ENCODE measurements at regions not wholly inside any gene's neighbourhood (a gene's known extent, or its start where the extent isn't known, plus 50 kb on each side); places are given as distances from the start of the nearest gene placed in this dataset.

- TF ChIP-seq POLR2AphosphoS5 (IDR thresholded peaks at IDR 0.05; ENCODE audit: low read depth) (no peak), CTCF (conservative IDR thresholded peaks at IDR 0.05; ENCODE audit: low read depth in 2 of 2) (no peak), EZH2 (IDR thresholded peaks at IDR 0.05; ENCODE audit: low read depth, unreplicated experiment) (no peak), CREB1 (CRISPR knock-in tag; IDR thresholded peaks at IDR 0.05; ENCODE audit: low read depth) (no peak), ZNF462 (CRISPR knock-in tag; IDR thresholded peaks at IDR 0.05) (no peak)
- TF ChIP-seq, protein P1, sequence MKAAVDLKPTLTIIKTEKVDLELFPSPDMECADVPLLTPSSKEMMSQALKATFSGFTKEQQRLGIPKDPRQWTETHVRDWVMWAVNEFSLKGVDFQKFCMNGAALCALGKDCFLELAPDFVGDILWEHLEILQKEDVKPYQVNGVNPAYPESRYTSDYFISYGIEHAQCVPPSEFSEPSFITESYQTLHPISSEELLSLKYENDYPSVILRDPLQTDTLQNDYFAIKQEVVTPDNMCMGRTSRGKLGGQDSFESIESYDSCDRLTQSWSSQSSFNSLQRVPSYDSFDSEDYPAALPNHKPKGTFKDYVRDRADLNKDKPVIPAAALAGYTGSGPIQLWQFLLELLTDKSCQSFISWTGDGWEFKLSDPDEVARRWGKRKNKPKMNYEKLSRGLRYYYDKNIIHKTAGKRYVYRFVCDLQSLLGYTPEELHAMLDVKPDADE (IDR thresholded peaks at IDR 0.05), result no peak
Observed at GRCh38 chr15:96181217-96181616, 149.3 kb upstream of the NR2F2 start.
